Spleen (tissue), 7 donors: ENCODE measurements at regions not wholly inside any gene's neighbourhood (a gene's known extent, or its start where the extent isn't known, plus 50 kb on each side); places are given as distances from the start of the nearest gene placed in this dataset.

Experiments used
- POLR2AphosphoS5 ChIP-seq, 3 donors: sonication (generic); formaldehyde crosslinking; IDR thresholded peaks; one replicate each; pipeline ENCODE4 v1.5.1; 2017; ENCODE audit warnings: antibody characterized with exemption in 3 of 3
- TF ChIP-seq, protein P1 (sequence below), 11 experiments: fragments of 200-600 bp in 7 of 11; fragments of 450-650 bp in 4 of 11; sonication (generic) in 4 of 11; IDR thresholded peaks in 8 of 11; conservative IDR thresholded peaks in 3 of 11; 1 replicate in 7 of 11; 2 replicates in 4 of 11; pipeline versions ENCODE4 v1.4.0 to v1.8.0; 2016 to 2021; ENCODE audit warnings: antibody characterized with exemption in 11 of 11, inconsistent platforms in 4 of 11, mild to moderate bottlenecking in 1 of 11
- donor health status: DM: no; HTN: no; CAD: no; lungs with moderate emphysema.
- donor health status: DM: no; HTN: no; CAD: no.
- donor health status: DM: no; HTN: no; CAD: no.

- TF ChIP-seq, protein P1, sequence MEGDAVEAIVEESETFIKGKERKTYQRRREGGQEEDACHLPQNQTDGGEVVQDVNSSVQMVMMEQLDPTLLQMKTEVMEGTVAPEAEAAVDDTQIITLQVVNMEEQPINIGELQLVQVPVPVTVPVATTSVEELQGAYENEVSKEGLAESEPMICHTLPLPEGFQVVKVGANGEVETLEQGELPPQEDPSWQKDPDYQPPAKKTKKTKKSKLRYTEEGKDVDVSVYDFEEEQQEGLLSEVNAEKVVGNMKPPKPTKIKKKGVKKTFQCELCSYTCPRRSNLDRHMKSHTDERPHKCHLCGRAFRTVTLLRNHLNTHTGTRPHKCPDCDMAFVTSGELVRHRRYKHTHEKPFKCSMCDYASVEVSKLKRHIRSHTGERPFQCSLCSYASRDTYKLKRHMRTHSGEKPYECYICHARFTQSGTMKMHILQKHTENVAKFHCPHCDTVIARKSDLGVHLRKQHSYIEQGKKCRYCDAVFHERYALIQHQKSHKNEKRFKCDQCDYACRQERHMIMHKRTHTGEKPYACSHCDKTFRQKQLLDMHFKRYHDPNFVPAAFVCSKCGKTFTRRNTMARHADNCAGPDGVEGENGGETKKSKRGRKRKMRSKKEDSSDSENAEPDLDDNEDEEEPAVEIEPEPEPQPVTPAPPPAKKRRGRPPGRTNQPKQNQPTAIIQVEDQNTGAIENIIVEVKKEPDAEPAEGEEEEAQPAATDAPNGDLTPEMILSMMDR (IDR thresholded peaks at IDR 0.05 in 8 of 11, conservative IDR thresholded peaks at IDR 0.05 in 3 of 11) = no peak
- TF ChIP-seq POLR2AphosphoS5 (IDR thresholded peaks at IDR 0.05) = no peak
Observed at GRCh38 chr5:152956943-152957613, 533.4 kb upstream of the GRIA1 start.
